GM23338 (cell line): ENCODE measurements at regions not wholly inside any gene's neighbourhood (a gene's known extent, or its start where the extent isn't known, plus 50 kb on each side); places are given as distances from the start of the nearest gene placed in this dataset.

ENCODE experiments used
- ATAC-seq: fragments of 200-7000 bp; cut with Tn5 transposase; 3 replicates; pipeline ENCODE4 v1.9.1; 2020
- DNase-seq: peaks from one replicate; pipeline ENCODE4 v3.0.0-alpha.2; 2015; ENCODE audit warnings: low spot score
- H2AFZ ChIP-seq: fragments of 200-600 bp; sonication (generic); 2 replicates; pipeline ENCODE4 v1.8.0; 2016; ENCODE audit warnings: antibody characterized with exemption, mild to moderate bottlenecking, moderate library complexity
- H3F3A ChIP-seq: fragments of 200-600 bp; sonication (generic); replicated peaks from 2 replicates; pipeline ENCODE4 v1.8.0; 2017; ENCODE audit warnings: antibody characterized with exemption, mixed run types, low read depth
- H3K27ac ChIP-seq: fragments of 200-600 bp; sonication (generic); 2 replicates; pipeline ENCODE4 v1.6.1; 2016; ENCODE audit warnings: low read depth
- H3K27me3 ChIP-seq: fragments of 200-600 bp; sonication (generic); 2 replicates; pipeline ENCODE4 v1.8.0; 2016; ENCODE audit warnings: mild to moderate bottlenecking, mixed run types, moderate library complexity; ENCODE audit not compliant: insufficient read depth
- H3K36me3 ChIP-seq: fragments of 200-600 bp; sonication (generic); 2 replicates; pipeline ENCODE4 v1.8.0; 2016; ENCODE audit warnings: mild to moderate bottlenecking; ENCODE audit not compliant: insufficient read depth
- H3K4me1 ChIP-seq: fragments of 200-600 bp; sonication (generic); 2 replicates; pipeline ENCODE4 v1.8.0; 2016; ENCODE audit warnings: mild to moderate bottlenecking, moderate library complexity; ENCODE audit not compliant: insufficient read depth
- H3K4me2 ChIP-seq: fragments of 200-600 bp; sonication (generic); 2 replicates; pipeline ENCODE4 v1.7.1; 2017; ENCODE audit warnings: mixed run types
- H3K4me3 ChIP-seq: fragments of 200-600 bp; sonication (generic); 2 replicates; pipeline ENCODE4 v1.6.1; 2016; ENCODE audit warnings: mixed run types
- H3K79me2 ChIP-seq: fragments of 200-600 bp; sonication (generic); replicated peaks from 2 replicates; pipeline ENCODE4 v1.8.0; 2017; ENCODE audit warnings: mild to moderate bottlenecking; ENCODE audit not compliant: insufficient read depth
- H3K9me2 ChIP-seq: fragments of 200-600 bp; sonication (generic); 2 replicates; pipeline ENCODE4 v1.8.0; 2017; ENCODE audit not compliant: insufficient read depth
- H4K20me1 ChIP-seq: fragments of 200-600 bp; sonication (generic); replicated peaks from 2 replicates; pipeline ENCODE4 v1.8.0; 2017; ENCODE audit warnings: mild to moderate bottlenecking; ENCODE audit not compliant: insufficient read depth
- H3K27ac Mint-ChIP-seq: 2 replicates; pipeline ENCODE4 v1.8.0; 2020; ENCODE audit warnings: inconsistent platforms, mild to moderate bottlenecking, moderate library complexity, mixed read lengths
- H3K27me3 Mint-ChIP-seq: 3 replicates; pipeline ENCODE4 v1.8.0; 2022; ENCODE audit warnings: low read depth, mild to moderate bottlenecking, moderate library complexity, mixed read lengths, inconsistent platforms; ENCODE audit not compliant: insufficient read depth, poor library complexity
- H3K36me3 Mint-ChIP-seq: 3 replicates; pipeline ENCODE4 v1.8.0; 2021; ENCODE audit warnings: low read depth, mild to moderate bottlenecking, inconsistent platforms, moderate library complexity, mixed read lengths
- H3K4me1 Mint-ChIP-seq: 3 replicates; pipeline ENCODE4 v1.8.0; 2020; ENCODE audit warnings: mild to moderate bottlenecking, inconsistent platforms, mixed read lengths
- H3K4me3 Mint-ChIP-seq: 3 replicates; pipeline ENCODE4 v1.8.0; 2021; ENCODE audit warnings: moderate library complexity, mild to moderate bottlenecking, inconsistent platforms, mixed read lengths
- H3K9me3 Mint-ChIP-seq: 3 replicates; pipeline ENCODE4 v1.8.0; 2020; ENCODE audit warnings: moderate library complexity, mild to moderate bottlenecking, inconsistent platforms, mixed read lengths
- CREB1 ChIP-seq: fragments of 250-450 bp; sonication (Bioruptor Pico); IDR thresholded peaks from 2 replicates; pipeline ENCODE4 v1.5.0; 2020; ENCODE audit warnings: low read depth, mild to moderate bottlenecking, moderate library complexity
- CTCF ChIP-seq, 2 experiments: fragments of 200-600 bp in 1 of 2; sonication (generic) in 1 of 2; conservative IDR thresholded peaks; 2 replicates each; pipeline versions ENCODE4 v1.5.1 to v1.6.1; 2016 to 2017; ENCODE audit warnings: antibody characterized with exemption in 2 of 2, low read depth in 2 of 2, mild to moderate bottlenecking in 2 of 2, moderate library complexity in 1 of 2
- ETS1 ChIP-seq: IDR thresholded peaks from 2 replicates; pipeline ENCODE4 v1.6.1; 2016; ENCODE audit warnings: antibody characterized with exemption
- EZH2 ChIP-seq: fragments of 200-600 bp; sonication (generic); IDR thresholded peaks from one replicate; pipeline ENCODE4 v1.8.0; 2017; ENCODE audit warnings: antibody characterized with exemption, mild to moderate bottlenecking, low read depth; ENCODE audit not compliant: unreplicated experiment
- JUNB ChIP-seq: IDR thresholded peaks from one replicate; pipeline ENCODE4 v1.6.1; 2016; ENCODE audit warnings: antibody characterized with exemption; ENCODE audit not compliant: unreplicated experiment
- NANOG ChIP-seq: IDR thresholded peaks from 2 replicates; pipeline ENCODE4 v1.6.1; 2016; ENCODE audit warnings: antibody characterized with exemption, borderline replicate concordance
- POLR2AphosphoS5 ChIP-seq: IDR thresholded peaks from 2 replicates; pipeline ENCODE4 v1.6.1; 2016; ENCODE audit warnings: antibody characterized with exemption, low read depth
- REST ChIP-seq: IDR thresholded peaks from one replicate; pipeline ENCODE4 v1.6.1; 2018; ENCODE audit warnings: antibody characterized with exemption; ENCODE audit not compliant: unreplicated experiment
- STAT1 ChIP-seq: IDR thresholded peaks from one replicate; pipeline ENCODE4 v1.6.1; 2016; ENCODE audit warnings: antibody characterized with exemption; ENCODE audit not compliant: unreplicated experiment
- ZNF114 ChIP-seq: fragments of 250-450 bp; sonication (Bioruptor Pico); IDR thresholded peaks from 2 replicates; pipeline ENCODE4 v1.5.0; 2020; ENCODE audit warnings: mild to moderate bottlenecking, moderate library complexity
- ZNF331 ChIP-seq: fragments of 250-450 bp; sonication (Bioruptor Pico); IDR thresholded peaks from 2 replicates; pipeline ENCODE4 v1.5.0; 2020; ENCODE audit warnings: low read depth, mild to moderate bottlenecking, moderate library complexity
- TF ChIP-seq, protein P1 (sequence below): fragments of 250-450 bp; sonication (Bioruptor Pico); IDR thresholded peaks from 2 replicates; pipeline ENCODE4 v1.5.0; 2020; ENCODE audit warnings: mild to moderate bottlenecking, moderate library complexity

DNA sequence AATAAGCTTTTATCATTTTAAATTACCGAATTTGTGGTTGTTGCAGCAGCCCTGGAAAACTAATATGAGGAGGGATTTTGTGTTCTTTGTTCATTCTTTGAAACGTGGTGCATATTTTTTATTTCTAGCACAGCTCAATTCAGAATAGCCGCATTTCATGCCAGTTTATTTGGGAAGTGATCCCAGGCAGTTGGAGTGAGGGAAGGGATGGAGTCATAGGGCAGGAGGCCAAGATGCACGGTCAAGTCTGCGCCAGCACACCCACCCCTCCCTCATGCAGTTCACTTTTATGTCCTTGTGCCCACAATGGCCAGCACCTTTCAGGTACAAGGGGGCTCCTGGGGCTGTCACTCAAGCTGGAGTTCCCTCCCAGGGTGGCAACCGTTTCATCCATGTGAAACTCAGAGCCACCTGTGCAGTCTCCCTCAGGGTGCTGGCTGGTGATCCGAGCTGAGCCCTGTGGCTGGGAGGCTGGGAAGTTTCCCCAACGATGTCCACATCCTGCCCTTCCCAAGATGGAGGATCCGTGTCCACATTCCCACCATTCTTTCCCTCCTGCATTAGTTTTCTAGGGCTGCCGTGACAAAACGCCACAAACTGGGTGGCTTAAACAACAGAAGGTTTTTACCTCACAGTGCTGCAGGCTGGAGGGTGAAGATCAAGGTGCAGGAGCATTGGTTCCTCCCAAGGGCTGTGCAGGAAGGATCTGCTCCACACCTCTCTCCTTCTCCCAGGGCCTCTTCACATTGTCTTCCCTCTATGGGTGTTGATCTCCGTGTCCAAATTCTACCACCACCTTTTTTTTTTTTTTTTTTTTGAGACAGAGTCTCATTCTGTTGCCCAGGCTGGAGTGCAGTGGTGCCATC lies 68.5 kb upstream of the ITGA6 start:
- no peak for TF ChIP-seq REST
- no peak for TF ChIP-seq STAT1
- no peak for TF ChIP-seq ZNF331 (CRISPR knock-in tag)
- TF ChIP-seq ZNF114 (CRISPR knock-in tag): no peak
- no peak for TF ChIP-seq JUNB
- TF ChIP-seq CTCF (conservative IDR thresholded peaks at IDR 0.05; ENCODE audit: low read depth in 2 of 2): no peak
- no peak for TF ChIP-seq POLR2AphosphoS5
- TF ChIP-seq EZH2: no peak
- TF ChIP-seq CREB1 (CRISPR knock-in tag): no peak
- TF ChIP-seq NANOG: no peak
- TF ChIP-seq ETS1: no peak
- TF ChIP-seq, protein P1, sequence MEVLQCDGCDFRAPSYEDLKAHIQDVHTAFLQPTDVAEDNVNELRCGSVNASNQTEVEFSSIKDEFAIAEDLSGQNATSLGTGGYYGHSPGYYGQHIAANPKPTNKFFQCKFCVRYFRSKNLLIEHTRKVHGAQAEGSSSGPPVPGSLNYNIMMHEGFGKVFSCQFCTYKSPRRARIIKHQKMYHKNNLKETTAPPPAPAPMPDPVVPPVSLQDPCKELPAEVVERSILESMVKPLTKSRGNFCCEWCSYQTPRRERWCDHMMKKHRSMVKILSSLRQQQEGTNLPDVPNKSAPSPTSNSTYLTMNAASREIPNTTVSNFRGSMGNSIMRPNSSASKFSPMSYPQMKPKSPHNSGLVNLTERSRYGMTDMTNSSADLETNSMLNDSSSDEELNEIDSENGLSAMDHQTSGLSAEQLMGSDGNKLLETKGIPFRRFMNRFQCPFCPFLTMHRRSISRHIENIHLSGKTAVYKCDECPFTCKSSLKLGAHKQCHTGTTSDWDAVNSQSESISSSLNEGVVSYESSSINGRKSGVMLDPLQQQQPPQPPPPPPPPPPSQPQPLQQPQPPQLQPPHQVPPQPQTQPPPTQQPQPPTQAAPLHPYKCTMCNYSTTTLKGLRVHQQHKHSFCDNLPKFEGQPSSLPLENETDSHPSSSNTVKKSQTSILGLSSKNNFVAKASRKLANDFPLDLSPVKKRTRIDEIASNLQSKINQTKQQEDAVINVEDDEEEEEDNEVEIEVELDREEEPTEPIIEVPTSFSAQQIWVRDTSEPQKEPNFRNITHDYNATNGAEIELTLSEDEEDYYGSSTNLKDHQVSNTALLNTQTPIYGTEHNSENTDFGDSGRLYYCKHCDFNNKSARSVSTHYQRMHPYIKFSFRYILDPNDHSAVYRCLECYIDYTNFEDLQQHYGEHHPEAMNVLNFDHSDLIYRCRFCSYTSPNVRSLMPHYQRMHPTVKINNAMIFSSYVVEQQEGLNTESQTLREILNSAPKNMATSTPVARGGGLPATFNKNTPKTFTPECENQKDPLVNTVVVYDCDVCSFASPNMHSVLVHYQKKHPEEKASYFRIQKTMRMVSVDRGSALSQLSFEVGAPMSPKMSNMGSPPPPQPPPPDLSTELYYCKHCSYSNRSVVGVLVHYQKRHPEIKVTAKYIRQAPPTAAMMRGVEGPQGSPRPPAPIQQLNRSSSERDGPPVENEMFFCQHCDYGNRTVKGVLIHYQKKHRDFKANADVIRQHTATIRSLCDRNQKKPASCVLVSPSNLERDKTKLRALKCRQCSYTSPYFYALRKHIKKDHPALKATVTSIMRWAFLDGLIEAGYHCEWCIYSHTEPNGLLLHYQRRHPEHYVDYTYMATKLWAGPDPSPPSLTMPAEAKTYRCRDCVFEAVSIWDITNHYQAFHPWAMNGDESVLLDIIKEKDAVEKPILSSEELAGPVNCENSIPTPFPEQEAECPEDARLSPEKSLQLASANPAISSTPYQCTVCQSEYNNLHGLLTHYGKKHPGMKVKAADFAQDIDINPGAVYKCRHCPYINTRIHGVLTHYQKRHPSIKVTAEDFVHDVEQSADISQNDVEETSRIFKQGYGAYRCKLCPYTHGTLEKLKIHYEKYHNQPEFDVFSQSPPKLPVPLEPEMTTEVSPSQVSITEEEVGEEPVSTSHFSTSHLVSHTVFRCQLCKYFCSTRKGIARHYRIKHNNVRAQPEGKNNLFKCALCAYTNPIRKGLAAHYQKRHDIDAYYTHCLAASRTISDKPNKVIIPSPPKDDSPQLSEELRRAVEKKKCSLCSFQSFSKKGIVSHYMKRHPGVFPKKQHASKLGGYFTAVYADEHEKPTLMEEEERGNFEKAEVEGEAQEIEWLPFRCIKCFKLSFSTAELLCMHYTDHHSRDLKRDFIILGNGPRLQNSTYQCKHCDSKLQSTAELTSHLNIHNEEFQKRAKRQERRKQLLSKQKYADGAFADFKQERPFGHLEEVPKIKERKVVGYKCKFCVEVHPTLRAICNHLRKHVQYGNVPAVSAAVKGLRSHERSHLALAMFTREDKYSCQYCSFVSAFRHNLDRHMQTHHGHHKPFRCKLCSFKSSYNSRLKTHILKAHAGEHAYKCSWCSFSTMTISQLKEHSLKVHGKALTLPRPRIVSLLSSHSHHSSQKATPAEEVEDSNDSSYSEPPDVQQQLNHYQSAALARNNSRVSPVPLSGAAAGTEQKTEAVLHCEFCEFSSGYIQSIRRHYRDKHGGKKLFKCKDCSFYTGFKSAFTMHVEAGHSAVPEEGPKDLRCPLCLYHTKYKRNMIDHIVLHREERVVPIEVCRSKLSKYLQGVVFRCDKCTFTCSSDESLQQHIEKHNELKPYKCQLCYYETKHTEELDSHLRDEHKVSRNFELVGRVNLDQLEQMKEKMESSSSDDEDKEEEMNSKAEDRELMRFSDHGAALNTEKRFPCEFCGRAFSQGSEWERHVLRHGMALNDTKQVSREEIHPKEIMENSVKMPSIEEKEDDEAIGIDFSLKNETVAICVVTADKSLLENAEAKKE (CRISPR knock-in tag): no peak
- no peaks in the 10 kb centered on the region for H3K4me1 ChIP-seq
- no peak overlapping the region for H3K4me3 ChIP-seq
- no peak overlapping the region for H3K4me2 ChIP-seq
- no peaks in the 10 kb centered on the region; the same call in 2 of the 3 replicates for H3K9me3 Mint-ChIP-seq
- no peak overlapping the region for H3K4me3 Mint-ChIP-seq
- peaks cover 19% of the 10 kb centered on the region for H3K9me2 ChIP-seq
- H3K36me3 Mint-ChIP-seq: no peaks in the 10 kb centered on the region; the same call in 2 of the 3 replicates
- no peaks in the 10 kb centered on the region for H3K79me2 ChIP-seq
- H2AFZ ChIP-seq: peak overlapping the region; percentile 76; the same call in 1 of the 2 replicates
- H4K20me1 ChIP-seq: no peaks in the 10 kb centered on the region
- H3K36me3 ChIP-seq: no peaks in the 10 kb centered on the region
- H3K27ac ChIP-seq: no peak overlapping the region
- H3K27me3 Mint-ChIP-seq: peaks cover 6% of the 10 kb centered on the region
- H3F3A ChIP-seq: no peaks in the 10 kb centered on the region
- no peak for ATAC-seq
- H3K27me3 ChIP-seq: no peaks in the 10 kb centered on the region
- H3K27ac Mint-ChIP-seq: no peak overlapping the region
- no peak for DNase-seq
- H3K4me1 Mint-ChIP-seq: no peaks in the 10 kb centered on the region; the same call in 2 of the 3 replicates
